OCI-LY3 (cell line): ENCODE measurements at regions not wholly inside any gene's neighbourhood (a gene's known extent, or its start where the extent isn't known, plus 50 kb on each side); places are given as distances from the start of the nearest gene placed in this dataset.

Source experiments
- H2AFZ ChIP-seq: fragments of 200-600, 300-600 bp; shearing (Covaris generic); 2 replicates; pipeline ENCODE4 v1.6.0; 2014; ENCODE audit warnings: antibody characterized with exemption, low read depth, low read length
- H3K27ac ChIP-seq: fragments of 200-600, 300-600 bp; sonication (generic); 2 replicates; pipeline ENCODE4 v1.5.1; 2014; ENCODE audit warnings: mild to moderate bottlenecking, low read length, moderate library complexity, mixed read lengths
- H3K27me3 ChIP-seq: fragments of 200-600, 300-600 bp; sonication (generic); 2 replicates; pipeline ENCODE4 v1.6.1; 2014; ENCODE audit warnings: low read depth, low read length, mixed read lengths
- H3K36me3 ChIP-seq: fragments of 200-600, 300-600 bp; sonication (generic); replicated peaks from 2 replicates; pipeline ENCODE3; 2014; ENCODE audit warnings: low read depth, low read length, mixed read lengths
- H3K4me1 ChIP-seq: fragments of 300-600, 200-600 bp; sonication (generic); 2 replicates; pipeline ENCODE4 v1.6.1; 2014; ENCODE audit warnings: low read length, mixed read lengths
- H3K4me2 ChIP-seq: fragments of 200-600, 300-600 bp; sonication (generic); 2 replicates; pipeline ENCODE4 v1.6.1; 2014; ENCODE audit warnings: low read length, mixed read lengths
- H3K4me3 ChIP-seq: fragments of 300-600, 200-600 bp; sonication (generic); 2 replicates; pipeline ENCODE4 v1.5.1; 2014; ENCODE audit warnings: antibody characterized with exemption, mild to moderate bottlenecking, low read length, moderate library complexity
- H3K79me2 ChIP-seq: fragments of 300-600, 200-600 bp; shearing (Covaris generic); 2 replicates; pipeline ENCODE4 v1.6.1; 2014; ENCODE audit warnings: mild to moderate bottlenecking, low read length, mixed read lengths
- H3K9ac ChIP-seq: fragments of 300-600, 200-600 bp; shearing (Covaris generic); 2 replicates; pipeline ENCODE4 v1.6.0; 2014; ENCODE audit warnings: mild to moderate bottlenecking, low read length, moderate library complexity
- H3K9me3 ChIP-seq: fragments of 200-600, 300-600 bp; shearing (Covaris generic); 2 replicates; pipeline ENCODE4 v1.6.1; 2014; ENCODE audit warnings: low read length, mixed read lengths; ENCODE audit not compliant: insufficient read depth
- H4K20me1 ChIP-seq: fragments of 200-600, 300-600 bp; sonication (generic); 2 replicates; pipeline ENCODE4 v1.6.1; 2016; ENCODE audit warnings: low read length, mixed read lengths; ENCODE audit not compliant: insufficient read depth
- CTCF ChIP-seq: fragments of 200-600, 300-600 bp; sonication (generic); IDR thresholded peaks from 2 replicates; pipeline ENCODE4 v1.5.1; 2014; ENCODE audit warnings: antibody characterized with exemption, low read length, low read depth
- EZH2phosphoT487 ChIP-seq: fragments of 200-600 bp; shearing (Covaris generic); IDR thresholded peaks from 2 replicates; pipeline ENCODE4 v1.6.1; 2018; ENCODE audit warnings: antibody characterized with exemption, mixed run types, low read depth

GRCh38 chr2:53342248-53342647, 425.4 kb upstream of the CHAC2 start:
- no peaks in the 10 kb centered on the region for H3K27me3 ChIP-seq
- TF ChIP-seq CTCF (no peak), EZH2phosphoT487 (no peak)
- H3K79me2 ChIP-seq: no peaks in the 10 kb centered on the region
- H3K9me3 ChIP-seq: no peaks in the 10 kb centered on the region
- H3K27ac ChIP-seq: no peak overlapping the region
- no peaks in the 10 kb centered on the region for H3K4me1 ChIP-seq
- H3K4me3 ChIP-seq: no peak overlapping the region
- H3K9ac ChIP-seq: no peak overlapping the region
- no peaks in the 10 kb centered on the region for H4K20me1 ChIP-seq
- H3K4me2 ChIP-seq: no peak overlapping the region
- no peak overlapping the region for H2AFZ ChIP-seq
- H3K36me3 ChIP-seq: no peaks in the 10 kb centered on the region

- Histone ChIP-seq H3K4me2 (no peak overlapping the region), H3K9me3 (no peaks in the 10 kb centered on the region), H3K4me3 (no peak overlapping the region), H3K79me2 (no peaks in the 10 kb centered on the region), H3K9ac (no peak overlapping the region), H3K4me1 (no peaks in the 10 kb centered on the region), H2AFZ (no peak overlapping the region), H3K27ac (no peak overlapping the region), H4K20me1 (no peaks in the 10 kb centered on the region), H3K27me3 (no peaks in the 10 kb centered on the region), H3K36me3 (no peaks in the 10 kb centered on the region)
- TF ChIP-seq EZH2phosphoT487: no peak
- no peak for TF ChIP-seq CTCF
Observed at GRCh38 chr2:53334610-53335009, 433.0 kb upstream of the CHAC2 start.

- Histone ChIP-seq H3K4me3 (no peak overlapping the region), H3K4me2 (no peak overlapping the region), H3K9ac (no peak overlapping the region), H3K27ac (no peak overlapping the region), H3K36me3 (no peaks in the 10 kb centered on the region), H3K4me1 (no peaks in the 10 kb centered on the region), H3K79me2 (no peaks in the 10 kb centered on the region), H3K27me3 (no peaks in the 10 kb centered on the region), H3K9me3 (no peaks in the 10 kb centered on the region), H2AFZ (no peak overlapping the region), H4K20me1 (no peaks in the 10 kb centered on the region)
- no peak for TF ChIP-seq EZH2phosphoT487
- TF ChIP-seq CTCF: no peak
Observed at GRCh38 chr2:53331667-53332066, 435.9 kb upstream of the CHAC2 start.

GRCh38 chr2:53317861-53318260, 449.7 kb upstream of the CHAC2 start:
- H2AFZ ChIP-seq: no peak overlapping the region
- H3K27ac ChIP-seq: no peak overlapping the region
- no peaks in the 10 kb centered on the region for H3K36me3 ChIP-seq
- H3K27me3 ChIP-seq: no peaks in the 10 kb centered on the region
- no peak overlapping the region for H3K9ac ChIP-seq
- H4K20me1 ChIP-seq: no peaks in the 10 kb centered on the region
- H3K9me3 ChIP-seq: no peaks in the 10 kb centered on the region
- no peak overlapping the region for H3K4me2 ChIP-seq
- TF ChIP-seq EZH2phosphoT487 (no peak), CTCF (no peak)
- H3K4me3 ChIP-seq: no peak overlapping the region
- no peaks in the 10 kb centered on the region for H3K79me2 ChIP-seq
- no peaks in the 10 kb centered on the region for H3K4me1 ChIP-seq
